HG03097 (cell line): ENCODE measurements at regions not wholly inside any gene's neighbourhood (a gene's known extent, or its start where the extent isn't known, plus 50 kb on each side); places are given as distances from the start of the nearest gene placed in this dataset.

Source experiments
- ATAC-seq: cut with Tn5 transposase; IDR thresholded peaks from one replicate; pipeline ENCODE4 v1.9.1; 2021; ENCODE audit not compliant: unreplicated experiment, low FRiP score

GRCh38 chr16:52597772-52598483, 51.0 kb upstream of the TOX3 start:
- no peak for ATAC-seq

- no peak for ATAC-seq
Measured at GRCh38 chr16:52597073-52597771, 50.3 kb upstream of the TOX3 start.
